ENCODE measurements at regions not wholly inside any gene's neighbourhood (a gene's known extent, or its start where the extent isn't known, plus 50 kb on each side); places are given as distances from the start of the nearest gene placed in this dataset.

DNA sequence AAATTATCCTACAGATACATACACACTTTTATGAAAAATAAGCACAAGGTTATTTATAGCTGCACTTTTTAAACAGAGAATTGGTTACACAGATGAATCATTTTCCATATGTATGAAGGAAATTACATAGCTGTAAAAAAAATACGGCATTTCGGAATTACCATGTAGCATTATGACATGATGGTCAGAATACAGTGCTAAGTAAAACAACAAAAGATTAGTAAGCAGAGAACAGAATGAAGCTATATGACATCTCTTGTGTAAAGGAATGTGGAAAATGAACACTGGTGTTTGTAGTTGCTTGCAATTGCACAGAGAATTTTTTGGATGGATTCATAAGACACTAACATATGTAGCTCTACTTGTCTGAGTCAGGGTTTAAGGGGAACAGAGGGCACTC, 1222.0 kb upstream of the PRKX start:
- TF ChIP-seq ZNF274 (IDR thresholded peaks at IDR 0.05; ENCODE audit: low read depth, low read length) (no peak), SUZ12 (IDR thresholded peaks at IDR 0.05; ENCODE audit: extremely low read depth, insufficient read depth, insufficient read length) (no peak), YY1 (IDR thresholded peaks at IDR 0.05; ENCODE audit: insufficient read depth, insufficient read length) (no peak)

All from NT2/D1 (cell line).